HEK293 (cell line): ENCODE measurements at regions not wholly inside any gene's neighbourhood (a gene's known extent, or its start where the extent isn't known, plus 50 kb on each side); places are given as distances from the start of the nearest gene placed in this dataset.

Source experiments
- CTCF ChIA-PET: fragments of 350-600 bp; formaldehyde crosslinking; extraction: SDS; loops from one replicate; lab custom pipeline; 2021; ENCODE audit warnings: antibody characterized with exemption; lab: Yijun Ruan, JAX
- POLR2A ChIA-PET: fragments of 300-600 bp; formaldehyde crosslinking; extraction: SDS; loops from one replicate; lab custom pipeline; 2020; ENCODE audit warnings: antibody characterized with exemption, inconsistent platforms; lab: Yijun Ruan, JAX
- H3K27ac ChIP-seq: fragments of 200-500 bp; sonication (Bioruptor generic); 2 replicates; pipeline ENCODE4 v1.5.1; 2014; ENCODE audit warnings: low read depth, low read length, control low read depth, inconsistent platforms; ENCODE audit errors: extremely low read depth
- H3K36me3 ChIP-seq, 2 experiments: fragments of 200-500 bp in 1 of 2; sonication (Bioruptor generic) in 1 of 2; 1 replicate in 1 of 2; 2 replicates in 1 of 2; pipeline ENCODE4 v1.5.1; 2014 to 2017; ENCODE audit warnings: inconsistent platforms in 2 of 2, low read length in 2 of 2; ENCODE audit not compliant: control insufficient read depth in 2 of 2, insufficient read depth in 1 of 2
- H3K4me1 ChIP-seq: fragments of 200-500 bp; sonication (Bioruptor generic); 2 replicates; pipeline ENCODE4 v1.5.1; 2014; ENCODE audit warnings: mild to moderate bottlenecking, low read length, inconsistent platforms; ENCODE audit not compliant: control insufficient read depth, insufficient read depth
- H3K4me3 ChIP-seq: 2 replicates; pipeline ENCODE4 v1.5.1; 2011; ENCODE audit warnings: low read depth, mild to moderate bottlenecking, control low read depth, low read length, moderate library complexity
- H3K9me3 ChIP-seq: fragments of 200-500 bp; sonication (Bioruptor generic); 2 replicates; pipeline ENCODE4 v1.5.1; 2014; ENCODE audit warnings: low read depth, low read length, inconsistent platforms; ENCODE audit not compliant: control insufficient read depth, insufficient read depth
- FEZF1 ChIP-seq: fragments of 450-650 bp; formaldehyde crosslinking; IDR thresholded peaks from 2 replicates; pipeline ENCODE4 v1.5.1; 2016; ENCODE audit warnings: missing biosample characterization, missing genetic modification characterization
- HIC1 ChIP-seq: fragments of 450-650 bp; formaldehyde crosslinking; IDR thresholded peaks from 2 replicates; pipeline ENCODE4 v1.5.1; 2016; ENCODE audit warnings: missing biosample characterization, missing genetic modification characterization
- HOXA7 ChIP-seq: sonication (generic); formaldehyde crosslinking; IDR thresholded peaks from 2 replicates; pipeline ENCODE4 v1.8.1; 2022; ENCODE audit warnings: missing genetic modification reagents, borderline replicate concordance
- HOXD13 ChIP-seq: sonication (generic); formaldehyde crosslinking; IDR thresholded peaks from 2 replicates; pipeline ENCODE4 v1.8.0; 2022; ENCODE audit warnings: missing genetic modification reagents, borderline replicate concordance
- INSM2 ChIP-seq: fragments of 450-650 bp; formaldehyde crosslinking; IDR thresholded peaks from 2 replicates; pipeline ENCODE4 v1.5.1; 2016; ENCODE audit warnings: missing biosample characterization, missing genetic modification characterization
- PRDM2 ChIP-seq: fragments of 450-650 bp; formaldehyde crosslinking; IDR thresholded peaks from 2 replicates; pipeline ENCODE4 v1.5.1; 2016; ENCODE audit warnings: missing biosample characterization, missing genetic modification characterization, borderline replicate concordance
- YY1 ChIP-seq: fragments of 450-650 bp; formaldehyde crosslinking; IDR thresholded peaks from 2 replicates; pipeline ENCODE4 v1.5.1; 2018; ENCODE audit warnings: missing biosample characterization, missing genetic modification characterization
- ZBTB26 ChIP-seq: fragments of 450-650 bp; formaldehyde crosslinking; optimal IDR thresholded peaks from 2 replicates; pipeline ENCODE3; 2016; ENCODE audit warnings: missing biosample characterization, mild to moderate bottlenecking, missing genetic modification characterization
- ZBTB8A ChIP-seq: fragments of 450-650 bp; formaldehyde crosslinking; IDR thresholded peaks from 2 replicates; pipeline ENCODE4 v1.5.1; 2016; ENCODE audit warnings: missing biosample characterization, missing genetic modification characterization
- ZNF133 ChIP-seq: fragments of 450-650 bp; formaldehyde crosslinking; IDR thresholded peaks from 2 replicates; pipeline ENCODE4 v1.5.1; 2016; ENCODE audit warnings: missing biosample characterization, missing genetic modification characterization
- ZNF140 ChIP-seq: fragments of 450-650 bp; formaldehyde crosslinking; IDR thresholded peaks from 2 replicates; pipeline ENCODE4 v1.5.1; 2016; ENCODE audit warnings: missing biosample characterization, missing genetic modification characterization
- ZNF175 ChIP-seq: fragments of 450-650 bp; formaldehyde crosslinking; IDR thresholded peaks from 2 replicates; pipeline ENCODE4 v1.5.1; 2016; ENCODE audit warnings: missing biosample characterization, missing genetic modification characterization
- ZNF19 ChIP-seq: fragments of 450-650 bp; formaldehyde crosslinking; IDR thresholded peaks from 2 replicates; pipeline ENCODE4; 2016; ENCODE audit warnings: missing biosample characterization, missing genetic modification characterization, low read depth
- ZNF2 ChIP-seq: fragments of 450-650 bp; formaldehyde crosslinking; IDR thresholded peaks from 2 replicates; pipeline ENCODE4 v1.5.1; 2016; ENCODE audit warnings: missing biosample characterization, missing genetic modification characterization
- ZNF211 ChIP-seq: fragments of 450-650 bp; formaldehyde crosslinking; IDR thresholded peaks from 2 replicates; pipeline ENCODE4 v1.5.1; 2016; ENCODE audit warnings: low read depth, missing biosample characterization, missing genetic modification characterization
- ZNF248 ChIP-seq: fragments of 450-650 bp; formaldehyde crosslinking; IDR thresholded peaks from 2 replicates; pipeline ENCODE4 v1.5.1; 2017; ENCODE audit warnings: missing biosample characterization, missing genetic modification characterization
- ZNF514 ChIP-seq: fragments of 450-650 bp; formaldehyde crosslinking; IDR thresholded peaks from 2 replicates; pipeline ENCODE4 v1.5.1; 2016; ENCODE audit warnings: missing biosample characterization, missing genetic modification characterization
- ZNF529 ChIP-seq: fragments of 450-650 bp; formaldehyde crosslinking; IDR thresholded peaks from 2 replicates; pipeline ENCODE4 v1.5.1; 2017; ENCODE audit warnings: missing genetic modification characterization, missing biosample characterization; ENCODE audit not compliant: insufficient replicate concordance
- ZNF580 ChIP-seq: fragments of 450-650 bp; formaldehyde crosslinking; IDR thresholded peaks from 2 replicates; pipeline ENCODE4 v1.5.1; 2016; ENCODE audit warnings: missing biosample characterization, missing genetic modification characterization
- ZNF664 ChIP-seq: fragments of 450-650 bp; formaldehyde crosslinking; IDR thresholded peaks from 2 replicates; pipeline ENCODE4 v1.5.1; 2016; ENCODE audit warnings: missing biosample characterization, missing genetic modification characterization
- ZNF701 ChIP-seq: fragments of 450-650 bp; formaldehyde crosslinking; IDR thresholded peaks from 2 replicates; pipeline ENCODE4 v1.5.1; 2016; ENCODE audit warnings: missing biosample characterization, missing genetic modification characterization
- ZSCAN18 ChIP-seq: fragments of 450-650 bp; formaldehyde crosslinking; IDR thresholded peaks from 2 replicates; pipeline ENCODE4 v1.5.1; 2016; ENCODE audit warnings: missing biosample characterization, missing genetic modification characterization

GRCh38 chr10:10517866-10518265 is 499.8 kb upstream of the CELF2 start:
- 0 out of 2 replicates have a peak, but pooled peaks cover 3% of the 10 kb centered on the region for H3K4me1 ChIP-seq
- no peak overlapping the region for H3K4me3 ChIP-seq
- H3K27ac ChIP-seq: no peak overlapping the region
- no peaks in the 10 kb centered on the region for H3K36me3 ChIP-seq
- POLR2A ChIA-PET: no interaction called here
- H3K9me3 ChIP-seq: no peaks in the 10 kb centered on the region
- CTCF ChIA-PET: no interaction called here
- TF ChIP-seq ZNF211 (tag by site-specific recombination) (no peak), HOXD13 (CRISPR knock-in tag) (no peak), ZBTB8A (tag by site-specific recombination) (no peak), HOXA7 (CRISPR knock-in tag) (no peak), YY1 (tag by site-specific recombination) (no peak), HIC1 (no peak), ZNF701 (tag by site-specific recombination) (no peak), ZNF140 (no peak), ZNF19 (tag by site-specific recombination) (no peak), ZNF248 (tag by site-specific recombination) (no peak), ZNF580 (tag by site-specific recombination) (no peak), ZNF529 (tag by site-specific recombination) (no peak), ZSCAN18 (tag by site-specific recombination) (no peak), INSM2 (tag by site-specific recombination) (no peak)

- Histone ChIP-seq H3K9me3 (no peaks in the 10 kb centered on the region), H3K4me1 (0 out of 2 replicates have a peak, but pooled peaks cover 3% of the 10 kb centered on the region), H3K4me3 (no peak overlapping the region), H3K27ac (no peak overlapping the region), H3K36me3 (no peaks in the 10 kb centered on the region)
- CTCF ChIA-PET: no interaction called here
- POLR2A ChIA-PET: no interaction called here
- TF ChIP-seq ZNF133 (tag by site-specific recombination): no peak
- no peak for TF ChIP-seq ZNF175 (tag by site-specific recombination)
- TF ChIP-seq PRDM2 (tag by site-specific recombination): no peak
- TF ChIP-seq FEZF1 (tag by site-specific recombination): no peak
- no peak for TF ChIP-seq ZNF514 (tag by site-specific recombination)
- no peak for TF ChIP-seq ZNF2
- no peak for TF ChIP-seq ZBTB26 (tag by site-specific recombination)
- TF ChIP-seq ZNF664: no peak
These were observed 498.0 kb upstream of the CELF2 start for GRCh38 chr10:10519674-10520073.
